ENCODE measurements at regions not wholly inside any gene's neighbourhood (a gene's known extent, or its start where the extent isn't known, plus 50 kb on each side); places are given as distances from the start of the nearest gene placed in this dataset.
"Not testable (repeated sequence)": the region's sequence is repeated elsewhere in the genome, so short reads cannot be mapped to it uniquely, and the experiment has no call there.

GRCh38 chr10:120051671-120052070 is 159.1 kb downstream of the SEC23IP start (continued):
- no peak for TF ChIP-seq EP300 (IDR thresholded peaks at IDR 0.05; ENCODE audit: borderline replicate concordance in 1 of 2, low read depth in 1 of 2, low read length in 1 of 2)

GRCh38 chr10:120052964-120053702 is 160.6 kb downstream of the SEC23IP start:
- no peaks in the 10 kb centered on the region for H3K9me3 ChIP-seq
- no peaks in the 10 kb centered on the region for H3K27me3 ChIP-seq (ENCODE audit: insufficient read depth)
- no peak overlapping the region for H3K27ac ChIP-seq (ENCODE audit: low read depth in 2 of 2, low read length in 1 of 2)
- ChIA-PET POLR2A (no interaction called here), CTCF (no interaction called here)
- H3K4me2 ChIP-seq: no peak overlapping the region
- no peak overlapping the region for H3K4me3 ChIP-seq (ENCODE audit: low read depth in 2 of 2, low read length in 1 of 2)
- no peak for TF ChIP-seq JUND (IDR thresholded peaks at IDR 0.05)
- no peak for TF ChIP-seq YY1 (IDR thresholded peaks at IDR 0.05; ENCODE audit: low read depth)
- TF ChIP-seq NFIC (IDR thresholded peaks at IDR 0.05; ENCODE audit: borderline replicate concordance): no peak
- TF ChIP-seq USF1 (IDR thresholded peaks at IDR 0.05; ENCODE audit: borderline replicate concordance, low read depth): no peak
- no peak for TF ChIP-seq GABPA (IDR thresholded peaks at IDR 0.05; ENCODE audit: low read depth)
- no peak for TF ChIP-seq SIN3A (IDR thresholded peaks at IDR 0.05; ENCODE audit: borderline replicate concordance, low read depth, low read length)
- TF ChIP-seq CTCF (IDR thresholded peaks at IDR 0.05): no peak
- no peak for TF ChIP-seq USF2 (IDR thresholded peaks at IDR 0.05; ENCODE audit: borderline replicate concordance, low read depth, low read length)
- no peak for TF ChIP-seq REST (IDR thresholded peaks at IDR 0.05; ENCODE audit: low read depth, low read length)
- no peaks in the 10 kb centered on the region for H4K20me1 ChIP-seq (ENCODE audit: insufficient read depth)
- 25% methylated on average over 1 of the region's 1 CpG for WGBS (ENCODE audit: low lambda C conversion rate)
- no peaks in the 10 kb centered on the region for H3K4me1 ChIP-seq (ENCODE audit: control insufficient read depth in 1 of 2, insufficient read depth in 2 of 2, low read depth in 1 of 2, low read length in 1 of 2)
- H3K36me3 ChIP-seq (replicated peaks in 1 of 2; ENCODE audit: control insufficient read depth in 1 of 2, insufficient read depth in 2 of 2, low read length in 1 of 2): no peaks in the 10 kb centered on the region
- DNase-seq: no peak
- H2AFZ ChIP-seq (ENCODE audit: low read depth): no peak overlapping the region
- H3F3A ChIP-seq (replicated peaks; ENCODE audit: insufficient read depth): no peaks in the 10 kb centered on the region
- no peak overlapping the region for H3K9ac ChIP-seq
- H3K9me2 ChIP-seq: no peaks in the 10 kb centered on the region
- H3K79me2 ChIP-seq (ENCODE audit: insufficient read depth): no peaks in the 10 kb centered on the region

GRCh38 chr10:120059790-120060189 is 167.3 kb downstream of the SEC23IP start:
- H3K9ac ChIP-seq; H3F3A ChIP-seq (replicated peaks; ENCODE audit: insufficient read depth); H3K79me2 ChIP-seq (ENCODE audit: insufficient read depth); POLR2A ChIA-PET; H3K4me2 ChIP-seq; H3K4me1 ChIP-seq (ENCODE audit: control insufficient read depth in 1 of 2, insufficient read depth in 2 of 2, low read depth in 1 of 2, low read length in 1 of 2); H3K27me3 ChIP-seq (ENCODE audit: insufficient read depth); DNase-seq; H3K27ac ChIP-seq (ENCODE audit: low read depth in 2 of 2, low read length in 1 of 2); CTCF ChIA-PET; H4K20me1 ChIP-seq (ENCODE audit: insufficient read depth); H2AFZ ChIP-seq (ENCODE audit: low read depth); H3K4me3 ChIP-seq (ENCODE audit: low read depth in 2 of 2, low read length in 1 of 2); H3K9me3 ChIP-seq; H3K36me3 ChIP-seq (replicated peaks in 1 of 2; ENCODE audit: control insufficient read depth in 1 of 2, insufficient read depth in 2 of 2, low read length in 1 of 2); H3K9me2 ChIP-seq: not testable (repeated sequence)
- WGBS (ENCODE audit: low lambda C conversion rate): 72% methylated on average over 5 of the region's 5 CpGs
